ENCODE measurements at regions not wholly inside any gene's neighbourhood (a gene's known extent, or its start where the extent isn't known, plus 50 kb on each side); places are given as distances from the start of the nearest gene placed in this dataset.

DNA sequence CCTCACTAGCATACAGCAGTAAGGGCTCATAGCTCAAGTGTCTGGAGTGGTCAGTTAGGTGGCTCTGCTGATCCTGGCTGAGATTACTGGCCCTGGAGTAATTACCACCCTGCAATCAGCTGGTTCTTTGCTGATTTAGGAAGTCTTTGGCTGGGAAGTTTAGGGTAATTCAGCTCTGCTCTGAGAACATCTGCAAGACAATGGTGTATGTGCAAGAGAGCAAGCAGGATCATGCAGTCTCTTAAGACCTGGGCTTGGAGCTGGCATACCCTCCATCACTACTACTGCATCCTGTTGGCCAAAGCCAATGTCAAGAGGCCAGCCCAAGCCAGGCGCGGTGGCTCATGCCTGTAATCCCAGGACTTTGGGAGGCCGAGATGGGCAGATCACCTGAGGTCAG is 159.0 kb downstream of the NDUFA12 start:
- H3K27ac ChIP-seq (ENCODE audit: low read length) = no peak overlapping the region
- no peaks in the 10 kb centered on the region for H3K36me3 ChIP-seq (replicated peaks; ENCODE audit: insufficient read depth, low read length)
- no peaks in the 10 kb centered on the region for H3K9me2 ChIP-seq (replicated peaks; ENCODE audit: insufficient read depth, low read length)
- DNase-seq = no peak
- H4K20me1 ChIP-seq (ENCODE audit: insufficient read depth, low read length) = no peaks in the 10 kb centered on the region
- H3K9ac ChIP-seq (ENCODE audit: low read length) = no peak overlapping the region
- no peak overlapping the region for H3K4me2 ChIP-seq (ENCODE audit: low read depth, low read length)
- no peak overlapping the region for H3K4me3 ChIP-seq (ENCODE audit: low read length)
- H3F3A ChIP-seq (ENCODE audit: insufficient read depth, low read length) = no peaks in the 10 kb centered on the region
- no peaks in the 10 kb centered on the region for H3K4me1 ChIP-seq (ENCODE audit: low read length)
- H2AFZ ChIP-seq (ENCODE audit: low read length) = no peak overlapping the region
- H3K9me3 ChIP-seq (replicated peaks; ENCODE audit: insufficient read depth, low read length) = no peaks in the 10 kb centered on the region
- peaks cover 19% of the 10 kb centered on the region for H3K79me2 ChIP-seq (ENCODE audit: low read length)
- no peaks in the 10 kb centered on the region for H3K27me3 ChIP-seq (replicated peaks; ENCODE audit: insufficient read depth, low read length)
- TF ChIP-seq EZH2phosphoT487 (IDR thresholded peaks at IDR 0.05; ENCODE audit: low read length) (no peak), EZH2 (optimal IDR thresholded peaks at IDR 0.05; ENCODE audit: low read depth, low read length) (no peak)
- TF ChIP-seq, protein P1, sequence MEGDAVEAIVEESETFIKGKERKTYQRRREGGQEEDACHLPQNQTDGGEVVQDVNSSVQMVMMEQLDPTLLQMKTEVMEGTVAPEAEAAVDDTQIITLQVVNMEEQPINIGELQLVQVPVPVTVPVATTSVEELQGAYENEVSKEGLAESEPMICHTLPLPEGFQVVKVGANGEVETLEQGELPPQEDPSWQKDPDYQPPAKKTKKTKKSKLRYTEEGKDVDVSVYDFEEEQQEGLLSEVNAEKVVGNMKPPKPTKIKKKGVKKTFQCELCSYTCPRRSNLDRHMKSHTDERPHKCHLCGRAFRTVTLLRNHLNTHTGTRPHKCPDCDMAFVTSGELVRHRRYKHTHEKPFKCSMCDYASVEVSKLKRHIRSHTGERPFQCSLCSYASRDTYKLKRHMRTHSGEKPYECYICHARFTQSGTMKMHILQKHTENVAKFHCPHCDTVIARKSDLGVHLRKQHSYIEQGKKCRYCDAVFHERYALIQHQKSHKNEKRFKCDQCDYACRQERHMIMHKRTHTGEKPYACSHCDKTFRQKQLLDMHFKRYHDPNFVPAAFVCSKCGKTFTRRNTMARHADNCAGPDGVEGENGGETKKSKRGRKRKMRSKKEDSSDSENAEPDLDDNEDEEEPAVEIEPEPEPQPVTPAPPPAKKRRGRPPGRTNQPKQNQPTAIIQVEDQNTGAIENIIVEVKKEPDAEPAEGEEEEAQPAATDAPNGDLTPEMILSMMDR (IDR thresholded peaks at IDR 0.05; ENCODE audit: low read length) = no peak

DNA sequence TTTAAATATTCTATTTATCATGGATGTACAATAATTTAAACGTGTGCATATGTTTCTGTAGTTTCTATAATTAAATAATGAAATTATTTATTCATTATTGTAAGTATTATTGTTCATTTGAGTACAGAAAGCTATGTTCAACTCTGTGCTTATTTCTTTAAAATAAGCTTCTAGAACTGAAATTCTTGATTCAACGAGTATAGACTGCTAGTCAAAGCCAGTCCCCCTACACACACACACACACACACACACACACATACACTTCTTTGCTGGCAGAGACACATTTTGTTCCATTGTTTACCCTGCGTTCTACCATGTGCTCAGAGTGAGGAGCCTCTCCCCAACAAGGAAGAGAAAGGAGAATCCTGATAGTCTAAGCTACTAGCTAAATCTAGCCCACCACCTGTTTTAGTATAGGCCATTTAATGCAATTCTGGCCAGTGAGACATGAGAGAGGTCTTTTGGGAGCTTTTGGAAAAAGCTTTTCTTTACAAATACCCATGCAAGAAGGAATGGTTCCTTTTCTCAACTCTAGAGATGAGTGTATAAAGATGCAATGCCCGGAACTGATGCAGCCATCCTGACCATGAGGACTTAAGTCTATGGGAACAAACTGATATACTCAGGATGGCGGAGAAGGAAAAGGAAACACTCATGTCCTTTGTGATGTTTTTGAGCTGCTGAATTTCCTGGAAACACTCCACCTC is 161.4 kb downstream of the NDUFA12 start:
- Histone ChIP-seq H3K9me3 (replicated peaks; ENCODE audit: insufficient read depth, low read length) (no peaks in the 10 kb centered on the region), H3K4me1 (ENCODE audit: low read length) (no peaks in the 10 kb centered on the region), H3K27me3 (replicated peaks; ENCODE audit: insufficient read depth, low read length) (no peaks in the 10 kb centered on the region), H3K9me2 (replicated peaks; ENCODE audit: insufficient read depth, low read length) (no peaks in the 10 kb centered on the region), H3K36me3 (replicated peaks; ENCODE audit: insufficient read depth, low read length) (no peaks in the 10 kb centered on the region), H3F3A (ENCODE audit: insufficient read depth, low read length) (no peaks in the 10 kb centered on the region), H2AFZ (ENCODE audit: low read length) (no peak overlapping the region), H4K20me1 (ENCODE audit: insufficient read depth, low read length) (no peaks in the 10 kb centered on the region), H3K9ac (ENCODE audit: low read length) (no peak overlapping the region), H3K4me2 (ENCODE audit: low read depth, low read length) (no peak overlapping the region), H3K4me3 (ENCODE audit: low read length) (no peak overlapping the region), H3K79me2 (ENCODE audit: low read length) (peaks cover 8% of the 10 kb centered on the region; the same call in 1 of the 2 replicates), H3K27ac (ENCODE audit: low read length) (no peak overlapping the region)
- DNase-seq = no peak
- TF ChIP-seq, protein P1 (IDR thresholded peaks at IDR 0.05; ENCODE audit: low read length) = no peak
- no peak for TF ChIP-seq EZH2phosphoT487 (IDR thresholded peaks at IDR 0.05; ENCODE audit: low read length)
- TF ChIP-seq EZH2 (optimal IDR thresholded peaks at IDR 0.05; ENCODE audit: low read depth, low read length) = no peak

DNA sequence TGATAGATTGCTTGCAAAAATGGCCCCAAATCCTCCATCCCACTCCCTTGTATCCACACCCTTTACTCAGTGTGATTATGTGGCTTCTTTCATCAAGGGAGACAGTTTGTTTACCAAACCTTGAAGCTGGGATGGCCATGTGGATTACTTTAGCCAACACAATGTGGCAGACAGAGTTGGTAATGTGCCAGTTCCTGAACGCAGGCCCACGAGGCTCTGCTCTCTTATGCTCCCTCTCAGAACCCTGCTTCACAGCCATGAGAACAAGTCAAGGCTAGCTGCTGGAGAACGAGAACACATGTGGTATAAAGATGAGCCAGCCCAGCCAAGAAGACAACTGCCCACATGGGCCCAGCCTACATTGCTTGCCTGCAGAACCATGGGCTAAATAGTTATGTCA is 162.3 kb downstream of the NDUFA12 start:
- H3K9me2 ChIP-seq (replicated peaks; ENCODE audit: insufficient read depth, low read length) = no peaks in the 10 kb centered on the region
- no peak overlapping the region for H3K4me3 ChIP-seq (ENCODE audit: low read length)
- no peak overlapping the region for H3K4me2 ChIP-seq (ENCODE audit: low read depth, low read length)
- H3K36me3 ChIP-seq (replicated peaks; ENCODE audit: insufficient read depth, low read length) = no peaks in the 10 kb centered on the region
- H3F3A ChIP-seq (ENCODE audit: insufficient read depth, low read length) = no peaks in the 10 kb centered on the region
- H4K20me1 ChIP-seq (ENCODE audit: insufficient read depth, low read length) = no peaks in the 10 kb centered on the region
- H3K27ac ChIP-seq (ENCODE audit: low read length) = no peak overlapping the region
- H3K9ac ChIP-seq (ENCODE audit: low read length) = no peak overlapping the region
- H3K79me2 ChIP-seq (ENCODE audit: low read length) = peaks cover 8% of the 10 kb centered on the region; the same call in 1 of the 2 replicates
- DNase-seq = no peak
- TF ChIP-seq EZH2 (optimal IDR thresholded peaks at IDR 0.05; ENCODE audit: low read depth, low read length) = no peak
- TF ChIP-seq, protein P1 (IDR thresholded peaks at IDR 0.05; ENCODE audit: low read length) = no peak
- TF ChIP-seq EZH2phosphoT487 (IDR thresholded peaks at IDR 0.05; ENCODE audit: low read length) = no peak
- no peaks in the 10 kb centered on the region for H3K4me1 ChIP-seq (ENCODE audit: low read length)
- H3K9me3 ChIP-seq (replicated peaks; ENCODE audit: insufficient read depth, low read length) = no peaks in the 10 kb centered on the region
- H3K27me3 ChIP-seq (replicated peaks; ENCODE audit: insufficient read depth, low read length) = no peaks in the 10 kb centered on the region
- H2AFZ ChIP-seq (ENCODE audit: low read length) = no peak overlapping the region
